DND-41 (cell line): ENCODE measurements at regions not wholly inside any gene's neighbourhood (a gene's known extent, or its start where the extent isn't known, plus 50 kb on each side); places are given as distances from the start of the nearest gene placed in this dataset.

Experiments
- EZH2 ChIP-seq: IDR thresholded peaks from 3 replicates; pipeline ENCODE4 v1.6.1; 2012; ENCODE audit warnings: borderline replicate concordance, low read depth, mild to moderate bottlenecking, moderate library complexity, low read length, inconsistent platforms; ENCODE audit not compliant: severe bottlenecking
- TF ChIP-seq, protein P1 (sequence below): IDR thresholded peaks from 2 replicates; pipeline ENCODE4 v1.5.1; 2012; ENCODE audit warnings: borderline replicate concordance, low read length, moderate library complexity, mild to moderate bottlenecking; ENCODE audit not compliant: poor library complexity, severe bottlenecking; ENCODE audit errors: extremely low read depth

DNA sequence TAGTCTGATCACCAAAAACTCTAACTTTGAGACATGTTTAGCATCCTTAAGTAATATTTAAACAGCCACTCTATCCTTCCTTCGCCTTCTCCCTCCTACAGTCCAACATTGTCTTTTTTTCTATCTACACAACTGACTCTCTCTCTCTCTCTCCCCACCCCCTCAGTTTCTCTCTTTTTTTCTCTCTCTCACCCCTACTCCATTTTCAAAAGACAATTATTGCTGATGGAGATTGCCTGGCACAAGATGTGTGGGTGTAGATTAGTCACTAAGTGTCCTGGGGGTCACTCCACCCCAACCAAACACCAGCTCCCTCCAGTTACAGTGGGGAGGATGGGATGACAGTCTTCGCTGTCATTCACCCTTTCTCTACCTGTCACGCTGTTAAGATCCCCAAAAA, 94.5 kb upstream of the NFIA start:
- no peak for TF ChIP-seq EZH2
- TF ChIP-seq, protein P1, sequence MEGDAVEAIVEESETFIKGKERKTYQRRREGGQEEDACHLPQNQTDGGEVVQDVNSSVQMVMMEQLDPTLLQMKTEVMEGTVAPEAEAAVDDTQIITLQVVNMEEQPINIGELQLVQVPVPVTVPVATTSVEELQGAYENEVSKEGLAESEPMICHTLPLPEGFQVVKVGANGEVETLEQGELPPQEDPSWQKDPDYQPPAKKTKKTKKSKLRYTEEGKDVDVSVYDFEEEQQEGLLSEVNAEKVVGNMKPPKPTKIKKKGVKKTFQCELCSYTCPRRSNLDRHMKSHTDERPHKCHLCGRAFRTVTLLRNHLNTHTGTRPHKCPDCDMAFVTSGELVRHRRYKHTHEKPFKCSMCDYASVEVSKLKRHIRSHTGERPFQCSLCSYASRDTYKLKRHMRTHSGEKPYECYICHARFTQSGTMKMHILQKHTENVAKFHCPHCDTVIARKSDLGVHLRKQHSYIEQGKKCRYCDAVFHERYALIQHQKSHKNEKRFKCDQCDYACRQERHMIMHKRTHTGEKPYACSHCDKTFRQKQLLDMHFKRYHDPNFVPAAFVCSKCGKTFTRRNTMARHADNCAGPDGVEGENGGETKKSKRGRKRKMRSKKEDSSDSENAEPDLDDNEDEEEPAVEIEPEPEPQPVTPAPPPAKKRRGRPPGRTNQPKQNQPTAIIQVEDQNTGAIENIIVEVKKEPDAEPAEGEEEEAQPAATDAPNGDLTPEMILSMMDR = no peak
